A549 (cell line): ENCODE measurements at regions not wholly inside any gene's neighbourhood (a gene's known extent, or its start where the extent isn't known, plus 50 kb on each side); places are given as distances from the start of the nearest gene placed in this dataset.
"Not testable (repeated sequence)": the region's sequence is repeated elsewhere in the genome, so short reads cannot be mapped to it uniquely, and the experiment has no call there.

Experiments
- ATAC-seq, 2 experiments: fragments of 200-7000 bp in 1 of 2; fragments of >200 bp in 1 of 2; cut with Nextera tagmentation in 1 of 2; cut with Tn5 transposase in 1 of 2; 3 replicates each; pipeline versions ENCODE4 v1.8.0 to v1.9.1; 2018 to 2020; ENCODE audit warnings: mild to moderate bottlenecking in 1 of 2, moderate library complexity in 1 of 2
- CTCF ChIA-PET: fragments of 300-600 bp; sonication (Branson Sonifier 250); formaldehyde crosslinking; extraction: SDS; loops from one replicate; lab custom pipeline; 2021; ENCODE audit warnings: antibody characterized with exemption, inconsistent platforms; lab: Yijun Ruan, JAX
- POLR2A ChIA-PET: fragments of 350-600 bp; formaldehyde crosslinking; extraction: SDS; loops from one replicate; lab custom pipeline; 2021; ENCODE audit warnings: antibody characterized with exemption, inconsistent platforms; lab: Yijun Ruan, JAX
- DNase-seq, 2 experiments: peaks; one replicate each; pipeline versions ENCODE4 v3.0.0 to v3.0.0-alpha.2; 2011 to 2016; ENCODE audit warnings: low read depth in 1 of 2, low spot score in 1 of 2
- FAIRE-seq: peaks from 2 replicates; lab custom pipeline; 2011; peaks lifted over from hg19 to GRCh38; lab: Jason Lieb, UNC
- H3K27ac ChIP-seq, 2 experiments: fragments of >200 bp; sonication (Bioruptor Twin); formaldehyde crosslinking; 3 replicates each; pipeline ENCODE4 v1.5.1; 2016 to 2017
- H3K4me1 ChIP-seq: fragments of >200 bp; sonication (Bioruptor Twin); formaldehyde crosslinking; 3 replicates; pipeline ENCODE4 v1.6.1; 2016
- H3K4me2 ChIP-seq: fragments of >200 bp; sonication (Bioruptor Twin); formaldehyde crosslinking; 3 replicates; pipeline ENCODE4 v1.6.1; 2016
- H3K4me3 ChIP-seq: fragments of >200 bp; sonication (Bioruptor Twin); formaldehyde crosslinking; 3 replicates; pipeline ENCODE4 v1.5.1; 2016
- H3K9me3 ChIP-seq: fragments of >200 bp; sonication (Bioruptor Twin); formaldehyde crosslinking; 3 replicates; pipeline ENCODE4 v1.6.1; 2016
- ATOH8 ChIP-seq: fragments of 250-450 bp; sonication (Bioruptor Pico); IDR thresholded peaks from 2 replicates; pipeline ENCODE4 v1.5.0; 2020; ENCODE audit warnings: low read depth, mild to moderate bottlenecking, moderate library complexity
- BCL3 ChIP-seq: fragments of >200 bp; sonication (Bioruptor Twin); formaldehyde crosslinking; IDR thresholded peaks from 3 replicates; pipeline ENCODE4 v1.6.1; 2016
- BHLHE40 ChIP-seq: IDR thresholded peaks from 2 replicates; pipeline ENCODE4 v1.6.1; 2012; ENCODE audit warnings: low read depth, low read length, inconsistent platforms
- CBX2 ChIP-seq: fragments of 200-600 bp; sonication (generic); IDR thresholded peaks from 2 replicates; pipeline ENCODE4 v1.6.1; 2016; ENCODE audit warnings: low read depth, mild to moderate bottlenecking, borderline replicate concordance
- CEBPB ChIP-seq, 2 experiments: fragments of >200 bp in 1 of 2; sonication (Bioruptor Twin) in 1 of 2; formaldehyde crosslinking in 1 of 2; IDR thresholded peaks; 2 replicates each; pipeline ENCODE4 v1.6.1; 2012 to 2016
- CHD2 ChIP-seq: fragments of 150-350 bp; IDR thresholded peaks from 2 replicates; pipeline ENCODE4 v1.6.1; 2014; ENCODE audit warnings: low read length; ENCODE audit not compliant: partially characterized antibody
- CTCF ChIP-seq: fragments of >200 bp; sonication (Bioruptor Twin); formaldehyde crosslinking; IDR thresholded peaks from 3 replicates; pipeline ENCODE4 v1.5.1; 2016
- EHF ChIP-seq: fragments of 250-450 bp; sonication (Bioruptor Pico); IDR thresholded peaks from 2 replicates; pipeline ENCODE4 v1.5.0; 2020; ENCODE audit warnings: mild to moderate bottlenecking
- EP300 ChIP-seq, 2 experiments: fragments of >200 bp; sonication (Bioruptor Twin); formaldehyde crosslinking; IDR thresholded peaks; 2 replicates in 1 of 2; 3 replicates in 1 of 2; pipeline ENCODE4 v1.6.1; 2016 to 2017
- ESRRA ChIP-seq: fragments of 150-350 bp; IDR thresholded peaks from 2 replicates; pipeline ENCODE4 v1.6.1; 2014; ENCODE audit warnings: mild to moderate bottlenecking, low read length, borderline replicate concordance
- FOXS1 ChIP-seq: fragments of 250-450 bp; sonication (Bioruptor Pico); IDR thresholded peaks from 2 replicates; pipeline ENCODE4 v1.5.0; 2020; ENCODE audit warnings: mild to moderate bottlenecking, moderate library complexity
- HDAC2 ChIP-seq: fragments of 200-600 bp; sonication (generic); IDR thresholded peaks from 2 replicates; pipeline ENCODE4 v1.6.1; 2016
- HES2 ChIP-seq: fragments of >200 bp; sonication (Bioruptor Twin); formaldehyde crosslinking; IDR thresholded peaks from 2 replicates; pipeline ENCODE4 v1.6.1; 2016
- HOXB13 ChIP-seq: fragments of 250-450 bp; sonication (Bioruptor Pico); IDR thresholded peaks from 2 replicates; pipeline ENCODE4 v1.5.0; 2020; ENCODE audit warnings: low read depth, mild to moderate bottlenecking, moderate library complexity
- HOXB5 ChIP-seq: fragments of 250-450 bp; sonication (Bioruptor Pico); IDR thresholded peaks from 2 replicates; pipeline ENCODE4 v1.5.0; 2020; ENCODE audit warnings: mild to moderate bottlenecking, moderate library complexity
- JUN ChIP-seq, 2 experiments: fragments of >200 bp; sonication (Bioruptor Twin); formaldehyde crosslinking; IDR thresholded peaks; 2 replicates in 1 of 2; 3 replicates in 1 of 2; pipeline ENCODE4 v1.6.1; 2016 to 2017
- JUNB ChIP-seq: fragments of >200 bp; sonication (Bioruptor Twin); formaldehyde crosslinking; IDR thresholded peaks from 2 replicates; pipeline ENCODE4 v1.6.1; 2016
- KDM1A ChIP-seq: fragments of 200-600 bp; sonication (generic); IDR thresholded peaks from 2 replicates; pipeline ENCODE4 v1.6.1; 2016; ENCODE audit warnings: low read depth, mild to moderate bottlenecking
- PBX3 ChIP-seq: IDR thresholded peaks from 2 replicates; pipeline ENCODE4 v1.6.1; 2012
- PHF8 ChIP-seq: fragments of 200-600 bp; sonication (generic); IDR thresholded peaks from 2 replicates; pipeline ENCODE4 v1.6.1; 2016; ENCODE audit warnings: low read depth, mild to moderate bottlenecking, antibody characterized with exemption, moderate library complexity, borderline replicate concordance
- RFX5 ChIP-seq: fragments of 450-650 bp; IDR thresholded peaks from 2 replicates; pipeline ENCODE4 v1.7.1; 2014; ENCODE audit warnings: antibody characterized with exemption, mild to moderate bottlenecking, moderate library complexity
- RNF2 ChIP-seq: fragments of 200-600 bp; sonication (generic); IDR thresholded peaks from 2 replicates; pipeline ENCODE4 v1.6.1; 2016; ENCODE audit warnings: low read depth, mild to moderate bottlenecking, antibody characterized with exemption, moderate library complexity, borderline replicate concordance
- USF2 ChIP-seq: fragments of 450-650 bp; IDR thresholded peaks from 2 replicates; pipeline ENCODE4 v1.6.1; 2014; ENCODE audit warnings: antibody characterized with exemption
- ZSCAN20 ChIP-seq: fragments of 250-450 bp; sonication (Bioruptor Pico); IDR thresholded peaks from 2 replicates; pipeline ENCODE4 v1.8.0; 2022; ENCODE audit warnings: mild to moderate bottlenecking, moderate library complexity
- WGBS: methylation state at CpG from one replicate; pipeline ENCODE4 v1.1.6; 2017; ENCODE audit errors: missing lambda C conversion rate; 5-methylcytosine and 5-hydroxymethylcytosine counted together

GRCh38 chr3:96334779-96335178 lies 479.6 kb upstream of the EPHA6 start:
- Histone ChIP-seq H3K4me3 (no peak overlapping the region), H3K4me2 (no peak overlapping the region), H3K9me3 (no peaks in the 10 kb centered on the region), H3K4me1 (no peaks in the 10 kb centered on the region), H3K27ac (no peak overlapping the region)
- 16% methylated on average over 1 of the region's 1 CpG for WGBS
- DNase-seq (no peak), ATAC-seq (no peak), FAIRE-seq (no peak)
- CTCF ChIA-PET, result no interaction called here
- no peak for TF ChIP-seq HOXB5 (CRISPR knock-in tag)
- TF ChIP-seq KDM1A, result no peak
- TF ChIP-seq HOXB13 (CRISPR knock-in tag), result no peak
- TF ChIP-seq PHF8, result no peak
- no peak for TF ChIP-seq USF2
- no peak for TF ChIP-seq BCL3
- TF ChIP-seq RNF2, result no peak
- POLR2A ChIA-PET, result no interaction called here

- no peak overlapping the region for H3K27ac ChIP-seq
- no peaks in the 10 kb centered on the region for H3K4me1 ChIP-seq
- CTCF ChIA-PET, result interaction anchor here (0.6 kb wide), 1 partner anchor 1140 kb away, joined by 3 read pairs; no protein-coding TSS in a partner anchor
- POLR2A ChIA-PET, result no interaction called here
- DNase-seq (no peak), FAIRE-seq (no peak), ATAC-seq (no peak)
- no peaks in the 10 kb centered on the region for H3K9me3 ChIP-seq
- WGBS, result 9% methylated on average over 3 of the region's 3 CpGs
- no peak overlapping the region for H3K4me2 ChIP-seq
- TF ChIP-seq FOXS1 (no peak), JUN (IDR thresholded peaks at IDR 0.05) (no peak), ATOH8 (CRISPR knock-in tag) (no peak), CBX2 (no peak), CTCF (no peak), BCL3 (no peak), ESRRA (no peak), PBX3 (no peak), HES2 (no peak), BHLHE40 (no peak), HDAC2 (no peak), RFX5 (no peak), EP300 (IDR thresholded peaks at IDR 0.05) (no peak), CHD2 (no peak), JUNB (no peak), CEBPB (IDR thresholded peaks at IDR 0.05) (no peak), ZSCAN20 (CRISPR knock-in tag) (no peak), EHF (CRISPR knock-in tag) (no peak)
- no peak overlapping the region for H3K4me3 ChIP-seq
Measured at GRCh38 chr3:96347289-96347688, 467.1 kb upstream of the EPHA6 start.

GRCh38 chr3:96351598-96351997 lies 462.8 kb upstream of the EPHA6 start:
- ATAC-seq, DNase-seq, H3K27ac ChIP-seq, CTCF ChIA-PET, H3K9me3 ChIP-seq, H3K4me2 ChIP-seq, H3K4me1 ChIP-seq, POLR2A ChIA-PET, H3K4me3 ChIP-seq, FAIRE-seq: not testable (repeated sequence)
